Small intestine (tissue), 7 donors: ENCODE measurements at regions not wholly inside any gene's neighbourhood (a gene's known extent, or its start where the extent isn't known, plus 50 kb on each side); places are given as distances from the start of the nearest gene placed in this dataset.

Source experiments
- DNase-seq, 2 donors: peaks; one replicate each; pipeline versions ENCODE4 v3.0.0 to v3.0.0-alpha.2; 2013
- FAIRE-seq: peaks from 2 replicates; lab custom pipeline; 2012; peaks lifted over from hg19 to GRCh38; lab: Jason Lieb, UNC
- H3K27ac ChIP-seq, 3 donors: one replicate each; pipeline ENCODE4 v1.5.1; 2013; ENCODE audit warnings: low read length in 2 of 3, mild to moderate bottlenecking in 2 of 3, control low read depth in 1 of 3, inconsistent platforms in 1 of 3, low read depth in 1 of 3, moderate library complexity in 1 of 3
- H3K27me3 ChIP-seq, 3 donors: one replicate each; pipeline ENCODE4 v1.6.1; 2013; ENCODE audit warnings: low read length in 3 of 3, inconsistent platforms in 1 of 3; ENCODE audit not compliant: control insufficient read depth in 3 of 3, insufficient read depth in 3 of 3
- H3K36me3 ChIP-seq, 3 donors: one replicate each; pipeline ENCODE4 v1.6.1; 2013; ENCODE audit warnings: low read length in 3 of 3, inconsistent platforms in 1 of 3, low read depth in 1 of 3, mild to moderate bottlenecking in 1 of 3, moderate library complexity in 1 of 3; ENCODE audit not compliant: control insufficient read depth in 3 of 3, insufficient read depth in 2 of 3
- H3K4me1 ChIP-seq, 3 donors: one replicate each; pipeline ENCODE4 v1.6.1; 2013; ENCODE audit warnings: low read length in 2 of 3, inconsistent platforms in 1 of 3, low read depth in 1 of 3, mild to moderate bottlenecking in 1 of 3, moderate library complexity in 1 of 3; ENCODE audit not compliant: control insufficient read depth in 3 of 3, insufficient read depth in 2 of 3
- H3K4me3 ChIP-seq, 3 donors: one replicate each; pipeline ENCODE4 v1.5.1; 2013; ENCODE audit warnings: low read length in 3 of 3, control low read depth in 1 of 3, inconsistent platforms in 1 of 3, low read depth in 1 of 3, mild to moderate bottlenecking in 1 of 3, moderate library complexity in 1 of 3
- H3K9me3 ChIP-seq, 2 donors: one replicate each; pipeline ENCODE4 v1.6.1; 2013; ENCODE audit warnings: low read depth in 1 of 2, low read length in 1 of 2; ENCODE audit not compliant: control insufficient read depth in 2 of 2, insufficient read depth in 1 of 2
- WGBS, 3 donors: extraction: QIAGEN DNeasy Blood & Tissue Kit; methylation state at CpG; one replicate each; pipeline ENCODE4 v1.1.7; 2013; 5-methylcytosine and 5-hydroxymethylcytosine counted together
- donor health status: healthy with polysubstance abuse.
- donor health status: control.
- donor health status: control.
- donor health status: Bipolar disorder and iron deficiency.
- donor health status: healthy.

- DNase-seq (no peak), FAIRE-seq (no peak)
- Histone ChIP-seq H3K27me3 (no peaks in the 10 kb centered on the region), H3K27ac (no peak overlapping the region), H3K9me3 (peaks cover 0 to 7% of the 10 kb centered on the region in 2 donors), H3K36me3 (peaks cover 0 to 17% (median 0%) of the 10 kb centered on the region in 3 donors), H3K4me3 (no peak overlapping the region), H3K4me1 (peaks cover 0 to 14% (median 0%) of the 10 kb centered on the region in 3 donors)
- WGBS, 3 donors = 80 to 87% (median 82%) methylated on average over 7 of the region's 7 CpGs
Observed at GRCh38 chr18:23383494-23383893, 69.6 kb upstream of the RIOK3 start.

DNA sequence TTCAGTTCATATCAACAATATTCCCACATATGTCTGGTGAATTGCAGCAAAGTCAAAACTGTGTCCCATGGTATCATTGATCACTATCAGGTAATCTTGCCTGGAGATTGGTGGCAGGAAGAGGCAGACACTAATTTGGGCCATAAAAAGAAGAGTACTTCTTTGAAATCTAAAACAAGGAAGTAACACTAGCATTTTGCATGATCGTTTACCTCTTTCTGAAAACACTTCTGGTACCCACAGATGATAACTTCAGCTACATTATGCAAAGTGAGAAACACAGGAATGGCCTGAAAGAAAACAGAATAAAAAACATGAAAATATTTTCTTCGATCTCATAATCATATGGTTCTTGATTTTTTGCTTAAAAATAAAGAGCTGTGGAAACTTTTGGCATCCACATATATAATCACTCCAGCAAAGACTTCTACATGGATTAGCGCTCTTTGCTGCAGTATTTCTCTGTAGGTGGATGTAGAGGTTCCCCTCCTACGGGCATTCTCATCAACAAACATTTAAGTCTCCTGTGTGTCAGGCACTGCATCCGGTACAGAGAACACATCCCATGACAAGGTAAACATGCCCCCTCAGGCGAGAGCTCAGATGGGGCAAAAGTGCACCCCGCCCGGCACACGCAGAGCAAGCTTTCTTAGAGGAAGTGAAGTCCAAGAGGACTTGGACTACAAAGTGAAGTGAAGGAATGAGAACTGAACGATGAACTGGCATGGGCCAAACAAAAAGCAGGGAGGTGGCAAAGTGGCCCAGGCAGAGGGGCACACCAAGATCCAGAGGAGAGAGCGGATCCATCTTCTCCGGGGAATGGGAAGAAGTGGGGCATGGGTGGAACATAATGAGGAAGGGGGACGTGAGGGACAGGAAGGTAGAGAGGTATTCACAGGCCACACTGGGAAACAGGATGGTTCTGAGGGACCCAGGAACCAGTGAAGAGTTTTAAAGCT lies 68.0 kb upstream of the RIOK3 start:
- DNase-seq (peak; percentile 60 to 76), FAIRE-seq (no peak)
- WGBS, 3 donors = 39 to 67% (median 57%) methylated on average over 13 of the region's 13 CpGs

GRCh38 chr18:23386317-23386716 lies 66.8 kb upstream of the RIOK3 start:
- no peak for FAIRE-seq
- Histone ChIP-seq H3K9me3 (peaks cover 0 to 9% of the 10 kb centered on the region in 2 donors), H3K36me3 (peaks cover 0 to 14% (median 0%) of the 10 kb centered on the region in 3 donors), H3K4me3 (no peak overlapping the region), H3K4me1 (peaks cover 0 to 11% (median 0%) of the 10 kb centered on the region in 3 donors), H3K27ac (no peak overlapping the region), H3K27me3 (no peaks in the 10 kb centered on the region)
- DNase-seq = no peak
- 92 to 96% (median 95%) methylated on average over 3 of the region's 3 CpGs for WGBS, 3 donors

More for the DNA sequence above, 68.0 kb upstream of the RIOK3 start:
- H3K27ac ChIP-seq = peak overlapping the region in 1 of 3 donors; percentile 5
- peaks cover 0 to 11% (median 0%) of the 10 kb centered on the region in 3 donors for H3K4me1 ChIP-seq
- H3K4me3 ChIP-seq = no peak overlapping the region
- H3K9me3 ChIP-seq = peaks cover 0 to 9% of the 10 kb centered on the region in 2 donors
- H3K27me3 ChIP-seq = no peaks in the 10 kb centered on the region
- H3K36me3 ChIP-seq = peaks cover 0 to 17% (median 0%) of the 10 kb centered on the region in 3 donors

GRCh38 chr18:23387265-23387664 lies 65.8 kb upstream of the RIOK3 start:
- H3K36me3 ChIP-seq = peaks cover 0 to 14% (median 0%) of the 10 kb centered on the region in 3 donors
- FAIRE-seq = no peak
- H3K4me3 ChIP-seq = no peak overlapping the region
- H3K9me3 ChIP-seq = peaks cover 0 to 9% of the 10 kb centered on the region in 2 donors
- H3K4me1 ChIP-seq = peaks cover 0 to 11% (median 0%) of the 10 kb centered on the region in 3 donors
- H3K27me3 ChIP-seq = no peaks in the 10 kb centered on the region
- no peak for DNase-seq
- 77 to 83% (median 80%) methylated on average over 4 of the region's 4 CpGs for WGBS, 3 donors
- H3K27ac ChIP-seq = no peak overlapping the region

DNA sequence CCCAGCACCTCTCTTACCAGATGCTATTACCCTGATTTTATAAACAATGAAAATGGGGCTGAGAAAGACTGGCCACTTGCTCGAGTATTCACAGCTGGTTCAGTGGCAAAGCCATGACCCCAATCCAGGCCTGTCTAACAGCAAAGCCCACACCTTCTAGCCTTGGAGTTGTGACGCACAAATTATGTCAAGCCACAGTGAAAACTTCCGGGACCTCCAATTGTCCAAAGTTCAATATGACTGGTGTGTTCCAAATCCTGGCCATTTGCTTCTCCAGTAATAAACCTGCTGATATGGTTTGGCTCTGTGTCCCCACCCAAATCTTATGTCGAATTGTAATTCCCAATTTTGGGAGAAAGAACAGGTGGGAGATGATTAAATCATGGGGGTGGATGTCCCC lies 64.7 kb upstream of the RIOK3 start:
- WGBS, 3 donors = 50 to 76% (median 60%) methylated on average over 4 of the region's 4 CpGs
- DNase-seq (peak; percentile 30 to 72), FAIRE-seq (no peak)
- Histone ChIP-seq H3K36me3 (peaks cover 0 to 9% (median 0%) of the 10 kb centered on the region in 3 donors), H3K9me3 (peaks cover 0 to 9% of the 10 kb centered on the region in 2 donors), H3K27me3 (no peaks in the 10 kb centered on the region), H3K27ac (no peak overlapping the region), H3K4me1 (peaks cover 0 to 11% (median 0%) of the 10 kb centered on the region in 3 donors), H3K4me3 (no peak overlapping the region)

DNA sequence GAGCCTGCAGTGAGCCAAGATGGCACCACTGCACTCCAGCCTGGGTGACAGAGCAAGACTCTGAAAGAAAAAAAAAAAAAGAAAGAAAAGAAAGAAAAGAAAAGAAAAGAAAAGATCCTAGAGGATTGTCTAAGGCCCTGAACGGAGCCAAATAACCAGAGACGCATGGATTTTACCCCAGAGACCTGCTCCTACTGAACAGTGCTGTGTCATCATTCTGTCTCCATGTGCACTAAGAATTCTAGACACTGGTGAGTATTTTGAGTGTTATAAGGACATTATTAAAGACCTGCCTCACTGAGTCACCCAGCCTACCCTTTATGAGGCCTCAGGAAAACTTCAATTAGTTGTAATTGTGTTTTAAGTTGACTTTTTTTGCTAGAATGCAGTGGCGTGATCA lies 61.9 kb upstream of the RIOK3 start:
- WGBS, 3 donors = 95 to 98% (median 97%) methylated on average over 3 of the region's 3 CpGs

GRCh38 chr18:23397907-23398306 lies 55.2 kb upstream of the RIOK3 start:
- DNase-seq (no peak), FAIRE-seq (no peak)
- 64 to 81% (median 70%) methylated on average over 3 of the region's 3 CpGs for whole genome bisulfite sequencing, 3 donors
- Histone ChIP-seq H3K4me3 (no peak overlapping the region), H3K27me3 (no peaks in the 10 kb centered on the region), H3K27ac (no peak overlapping the region), H3K9me3 (no peaks in the 10 kb centered on the region), H3K36me3 (peaks cover 0 to 3% (median 0%) of the 10 kb centered on the region in 3 donors), H3K4me1 (peaks cover 0 to 23% (median 0%) of the 10 kb centered on the region in 3 donors)

More for the DNA sequence above, 61.9 kb upstream of the RIOK3 start:
- Histone ChIP-seq H3K9me3 (peaks cover 0 to 2% of the 10 kb centered on the region in 2 donors), H3K4me3 (no peak overlapping the region), H3K27ac (no peak overlapping the region), H3K27me3 (no peaks in the 10 kb centered on the region), H3K36me3 (peaks cover 0 to 3% (median 0%) of the 10 kb centered on the region in 3 donors), H3K4me1 (no peaks in the 10 kb centered on the region)
- DNase-seq (no peak), FAIRE-seq (no peak)

GRCh38 chr18:23398401-23398800 lies 54.7 kb upstream of the RIOK3 start:
- Histone ChIP-seq H3K4me1 (peaks cover 0 to 23% (median 0%) of the 10 kb centered on the region in 3 donors), H3K27ac (no peak overlapping the region), H3K36me3 (peaks cover 0 to 3% (median 0%) of the 10 kb centered on the region in 3 donors), H3K4me3 (no peak overlapping the region), H3K9me3 (no peaks in the 10 kb centered on the region), H3K27me3 (no peaks in the 10 kb centered on the region)
- DNase-seq = no peak
- FAIRE-seq = no peak
- 80 to 98% (median 83%) methylated on average over 4 of the region's 4 CpGs for WGBS, 3 donors
